SK-N-SH treated with all-trans-retinoic acid at 6 μM for 48 hours (cell line): ENCODE measurements at regions not wholly inside any gene's neighbourhood (a gene's known extent, or its start where the extent isn't known, plus 50 kb on each side); places are given as distances from the start of the nearest gene placed in this dataset.

Source experiments
- ARNTL ChIP-seq: fragments of 450-650 bp; formaldehyde crosslinking; IDR thresholded peaks from 2 replicates; pipeline ENCODE4 v1.5.0; 2020; ENCODE audit warnings: low read depth, mild to moderate bottlenecking, moderate library complexity, borderline replicate concordance
- BACH2 ChIP-seq: fragments of 250-450 bp; sonication (Bioruptor Pico); IDR thresholded peaks from 2 replicates; pipeline ENCODE4 v1.9.0; 2021; ENCODE audit warnings: mild to moderate bottlenecking, borderline replicate concordance
- OSR1 ChIP-seq: fragments of 250-450 bp; sonication (Bioruptor Pico); IDR thresholded peaks from 2 replicates; pipeline ENCODE4 v1.8.0; 2022; ENCODE audit warnings: moderate library complexity, mild to moderate bottlenecking, inconsistent platforms
- PATZ1 ChIP-seq: fragments of 250-450 bp; sonication (Bioruptor Pico); IDR thresholded peaks from 2 replicates; pipeline ENCODE4 v1.8.0; 2020; ENCODE audit warnings: mild to moderate bottlenecking, moderate library complexity, borderline replicate concordance
- POU6F1 ChIP-seq: fragments of 250-450 bp; sonication (Bioruptor Pico); IDR thresholded peaks from 2 replicates; pipeline ENCODE4 v1.8.0; 2021; ENCODE audit warnings: low read depth, mild to moderate bottlenecking, moderate library complexity, borderline replicate concordance
- SNAI2 ChIP-seq: fragments of 250-450 bp; sonication (Bioruptor Pico); IDR thresholded peaks from 2 replicates; pipeline ENCODE4 v1.5.0; 2020; ENCODE audit warnings: mild to moderate bottlenecking, moderate library complexity
- TCF4 ChIP-seq: fragments of 250-450 bp; sonication (Bioruptor Pico); IDR thresholded peaks from 2 replicates; pipeline ENCODE4 v1.8.0; 2021; ENCODE audit warnings: mild to moderate bottlenecking, moderate library complexity, borderline replicate concordance
- ZFP30 ChIP-seq: fragments of 450-650 bp; formaldehyde crosslinking; IDR thresholded peaks from 2 replicates; pipeline ENCODE4 v1.5.0; 2022; ENCODE audit warnings: mild to moderate bottlenecking, moderate library complexity
- ZNF70 ChIP-seq: fragments of 450-650 bp; formaldehyde crosslinking; IDR thresholded peaks from 2 replicates; pipeline ENCODE4 v1.5.0; 2020; ENCODE audit warnings: mild to moderate bottlenecking, moderate library complexity

- TF ChIP-seq POU6F1 (CRISPR knock-in tag) (no peak), SNAI2 (CRISPR knock-in tag) (no peak), OSR1 (CRISPR knock-in tag) (no peak), ZFP30 (CRISPR knock-in tag) (no peak), TCF4 (no peak), PATZ1 (CRISPR knock-in tag) (no peak), BACH2 (CRISPR knock-in tag) (no peak), ZNF70 (CRISPR knock-in tag) (no peak), ARNTL (CRISPR knock-in tag) (no peak)
Measured at GRCh38 chr6:66179361-66179760, 472.3 kb upstream of the EYS start.
